Retina (tissue), 1 donor: ENCODE measurements at regions not wholly inside any gene's neighbourhood (a gene's known extent, or its start where the extent isn't known, plus 50 kb on each side); places are given as distances from the start of the nearest gene placed in this dataset.

Experiments used
- DNase-seq: peaks from one replicate; pipeline ENCODE4 v3.0.0-alpha.2; 2016

GRCh38 chr1:25053576-25054250, 123.6 kb upstream of the RUNX3 start:
- DNase-seq: no peak

- no peak for DNase-seq
Measured at GRCh38 chr1:25051906-25052305, 121.8 kb upstream of the RUNX3 start.

GRCh38 chr1:25051504-25051903, 121.4 kb upstream of the RUNX3 start:
- DNase-seq: no peak

- DNase-seq: no peak
Measured at GRCh38 chr1:25050165-25050564, 120.1 kb upstream of the RUNX3 start.

DNA sequence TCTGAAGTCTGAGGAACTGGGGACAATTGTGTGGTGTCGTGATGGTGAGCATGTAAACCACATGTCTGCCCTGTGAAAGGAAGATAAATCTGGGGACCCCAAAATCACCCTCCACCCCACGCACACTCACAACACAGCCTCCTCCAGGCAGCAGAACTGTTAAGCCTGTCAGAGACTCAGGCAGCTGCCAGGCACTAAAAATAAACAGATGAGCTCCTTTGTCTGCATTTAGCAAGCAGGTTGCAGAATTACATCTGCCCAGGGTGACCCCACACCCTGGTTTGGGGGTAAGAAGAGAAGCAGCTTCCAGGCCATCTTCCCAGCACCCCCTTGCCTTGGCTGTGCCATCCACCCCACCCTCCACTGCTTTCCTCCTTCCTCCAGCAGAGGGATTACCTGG, 119.1 kb upstream of the RUNX3 start:
- no peak for DNase-seq

- DNase-seq: no peak
Measured at GRCh38 chr1:25048728-25049127, 118.7 kb upstream of the RUNX3 start.

DNA sequence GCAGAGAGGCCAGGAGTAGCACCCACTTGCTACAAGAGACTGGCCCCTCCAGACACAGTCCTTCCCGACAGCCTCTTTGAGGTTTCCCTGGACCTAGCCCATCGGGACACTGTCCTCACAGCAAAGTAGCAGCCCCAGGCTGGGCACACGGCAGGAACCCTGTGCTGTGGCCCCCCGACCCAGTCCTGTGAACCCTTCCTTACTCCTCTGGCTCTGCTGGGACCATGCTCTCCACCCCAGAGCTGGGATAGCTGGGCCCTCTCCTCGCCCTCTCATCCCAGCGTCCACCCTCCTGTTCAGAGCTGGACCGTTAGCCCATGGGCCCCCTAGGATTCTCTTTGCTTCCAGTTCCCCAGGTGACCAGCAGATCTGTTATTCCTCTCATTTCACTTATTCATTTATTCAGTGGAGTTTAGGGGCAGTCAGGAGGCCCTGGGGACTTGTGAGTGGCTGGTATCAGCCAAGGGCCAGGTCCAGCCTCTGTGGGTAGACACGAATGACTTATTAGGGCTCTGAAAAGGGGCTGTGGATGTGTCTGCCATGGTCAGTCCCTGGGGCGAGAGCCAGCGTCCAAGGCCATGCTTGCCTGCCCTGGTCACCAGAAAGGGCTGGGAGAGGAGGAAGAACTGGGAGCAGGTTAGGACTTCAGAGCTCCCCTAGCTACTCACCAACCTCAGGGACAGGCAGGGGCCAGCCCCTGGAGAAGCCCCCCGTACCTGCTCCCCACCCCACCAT, 117.6 kb upstream of the RUNX3 start:
- no peak for DNase-seq

- DNase-seq: no peak
Measured at GRCh38 chr1:25046194-25046532, 116.1 kb upstream of the RUNX3 start.

- no peak for DNase-seq
Measured at GRCh38 chr1:25045480-25046193, 115.6 kb upstream of the RUNX3 start.

DNA sequence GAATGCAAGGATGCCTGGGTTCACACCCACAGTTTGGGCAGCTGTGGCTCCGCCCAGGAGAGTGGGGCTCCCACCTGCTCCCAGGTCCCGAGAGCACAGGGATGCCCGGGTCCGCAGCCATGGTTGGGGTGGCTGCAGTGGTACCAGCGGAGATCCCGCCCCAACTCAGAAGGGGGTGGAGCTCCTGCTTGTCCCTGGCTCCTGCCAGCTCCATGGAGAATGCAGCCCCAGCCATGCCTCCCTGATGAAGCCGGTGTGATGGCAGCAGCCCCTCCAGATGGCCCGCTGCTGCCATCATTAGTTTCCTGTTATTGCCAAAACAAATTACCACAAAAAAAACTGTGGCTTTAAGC, 113.1 kb upstream of the RUNX3 start:
- no peak for DNase-seq

GRCh38 chr1:25042331-25043227, 112.5 kb upstream of the RUNX3 start:
- no peak for DNase-seq

DNA sequence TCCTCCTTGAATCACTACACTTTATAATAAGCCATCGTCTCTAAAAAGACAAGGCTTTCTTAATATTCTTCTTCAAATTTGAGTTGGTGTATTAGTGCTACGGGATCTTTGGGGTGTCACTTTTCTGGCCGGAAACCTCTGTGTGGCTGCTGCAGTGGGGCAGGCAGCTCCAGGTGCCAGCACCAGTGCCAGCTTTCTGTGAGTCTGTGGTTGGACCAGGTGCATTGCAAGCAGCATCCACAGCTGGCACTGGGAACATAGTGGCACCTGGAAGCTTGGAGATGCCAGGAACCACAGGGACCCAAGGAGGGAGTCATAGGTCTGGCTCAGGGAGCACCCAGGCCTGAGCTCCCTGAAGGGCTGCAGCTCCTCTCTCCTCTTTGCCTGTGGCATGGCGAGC, 111.8 kb upstream of the RUNX3 start:
- no peak for DNase-seq

GRCh38 chr1:25040122-25040685, 110.1 kb upstream of the RUNX3 start:
- DNase-seq: no peak

DNA sequence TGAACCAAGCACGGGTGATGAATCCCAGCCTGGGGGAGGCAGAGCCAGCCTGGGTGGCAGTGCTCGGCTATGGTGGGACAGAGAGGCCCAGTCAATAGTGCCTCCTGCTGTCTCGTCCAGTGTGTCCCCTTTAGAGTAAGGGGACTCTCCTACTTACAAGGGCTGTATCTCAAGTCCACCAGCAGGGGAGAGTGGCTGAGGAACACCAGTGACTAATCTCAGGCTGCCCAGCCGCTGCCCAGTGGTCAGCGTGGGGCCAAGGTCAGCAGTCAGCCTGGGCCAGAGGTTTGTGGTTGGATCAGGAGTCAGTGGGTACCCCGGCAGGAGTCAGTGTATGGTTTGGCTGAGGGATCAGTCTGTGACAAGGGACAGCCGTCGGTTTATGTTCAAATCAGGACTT, 109.2 kb upstream of the RUNX3 start:
- no peak for DNase-seq

GRCh38 chr1:25038699-25039098, 108.6 kb upstream of the RUNX3 start:
- DNase-seq: no peak

DNA sequence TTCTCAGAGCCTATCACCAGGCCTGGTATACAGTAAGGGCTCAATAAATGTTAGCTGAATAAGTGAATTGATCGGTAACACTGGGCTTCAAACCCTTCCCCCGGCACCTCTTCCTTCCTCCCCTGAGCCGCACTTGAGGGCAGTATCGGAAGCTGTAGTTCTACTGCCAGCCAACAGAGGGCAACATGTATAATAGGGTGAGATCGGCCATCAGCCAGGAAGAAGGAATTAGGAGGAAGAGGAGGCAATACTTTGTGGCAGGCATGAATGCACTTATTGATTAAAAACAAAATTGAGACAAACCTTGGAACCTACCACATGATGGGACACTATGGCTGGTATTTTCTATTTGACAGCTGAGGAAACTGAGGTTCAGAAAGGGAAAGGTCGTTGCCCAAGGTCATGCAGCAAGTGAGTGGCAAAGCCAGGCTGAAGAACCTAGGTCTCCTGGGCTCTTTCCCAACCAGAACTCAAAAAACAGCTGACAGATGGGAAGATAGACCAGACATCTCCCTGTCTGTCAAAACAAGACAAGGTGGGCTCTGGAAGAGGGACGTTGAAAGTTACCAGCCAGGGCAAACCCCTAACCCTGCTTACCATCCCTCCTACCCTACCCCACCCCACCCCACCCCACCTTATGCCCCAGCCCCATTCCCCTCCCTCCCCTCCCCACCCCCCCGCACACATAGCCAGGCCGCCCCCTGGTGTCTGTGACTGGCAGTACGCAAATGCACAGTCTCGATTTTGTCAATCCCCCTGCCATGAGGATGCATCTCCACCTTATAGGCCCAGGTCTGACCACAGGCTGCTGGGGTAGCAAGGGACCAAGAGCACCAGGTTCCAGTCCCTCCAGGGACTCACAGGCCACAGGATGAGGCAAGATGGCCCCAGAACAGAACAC, 107.3 kb upstream of the RUNX3 start:
- no peak for DNase-seq

DNA sequence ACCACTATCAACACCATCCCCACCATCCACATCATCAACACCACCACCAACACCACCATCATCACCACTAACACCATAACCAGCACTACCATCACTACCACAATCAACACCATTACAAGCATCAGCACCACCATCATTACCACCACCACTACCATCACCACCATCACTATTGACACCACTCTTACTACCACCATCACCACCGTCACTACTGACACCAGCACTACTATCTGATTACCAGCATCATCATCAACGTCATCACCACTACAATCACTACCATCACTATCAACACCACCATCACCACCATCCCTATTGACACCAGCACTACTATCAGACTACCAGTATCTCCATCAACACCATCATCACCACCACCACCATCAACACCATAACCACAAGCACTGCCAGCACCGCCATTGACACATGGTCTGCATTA, 106.1 kb upstream of the RUNX3 start:
- DNase-seq: no peak

- DNase-seq: no peak
Measured at GRCh38 chr1:25035523-25036116, 105.5 kb upstream of the RUNX3 start.

- DNase-seq: no peak
Measured at GRCh38 chr1:25034736-25035522, 104.9 kb upstream of the RUNX3 start.
